ENCODE measurements at regions not wholly inside any gene's neighbourhood (a gene's known extent, or its start where the extent isn't known, plus 50 kb on each side); places are given as distances from the start of the nearest gene placed in this dataset.
"Not testable (repeated sequence)": the region's sequence is repeated elsewhere in the genome, so short reads cannot be mapped to it uniquely, and the experiment has no call there.

GRCh38 chr4:45484740-45485139 is 639.1 kb downstream of the GABRG1 start:
- intact Hi-C loops (cut with micrococcal nuclease), result no loop called here

- intact Hi-C loops (cut with micrococcal nuclease), result no loop called here
Observed at GRCh38 chr4:45482346-45482745, 641.5 kb downstream of the GABRG1 start.

- intact Hi-C loops (cut with micrococcal nuclease), result no loop called here
Observed at GRCh38 chr4:45477311-45477733, 646.5 kb downstream of the GABRG1 start.

- intact Hi-C loops (cut with micrococcal nuclease), result no loop called here
Observed at GRCh38 chr4:45475548-45475947, 648.3 kb downstream of the GABRG1 start.

GRCh38 chr4:45472490-45472889 is 651.4 kb downstream of the GABRG1 start:
- intact Hi-C loops (cut with micrococcal nuclease), result no loop called here

GRCh38 chr4:45471335-45471734 is 652.5 kb downstream of the GABRG1 start:
- intact Hi-C loops (cut with micrococcal nuclease), result no loop called here

- intact Hi-C loops (cut with micrococcal nuclease), result no loop called here
Observed at GRCh38 chr4:45467157-45467556, 656.7 kb downstream of the GABRG1 start.

- intact Hi-C loops (cut with micrococcal nuclease), result not testable (repeated sequence)
Observed at GRCh38 chr4:45460157-45460556, 663.7 kb downstream of the GABRG1 start.

- intact Hi-C loops (cut with micrococcal nuclease), result no loop called here
Observed at GRCh38 chr4:45455217-45455616, 668.6 kb downstream of the GABRG1 start.

- intact Hi-C loops (cut with micrococcal nuclease), result no loop called here
Observed at GRCh38 chr4:45453258-45453853, 670.5 kb downstream of the GABRG1 start.

GRCh38 chr4:45442466-45442865 is 681.4 kb downstream of the GABRG1 start:
- intact Hi-C loops (cut with micrococcal nuclease), result no loop called here

GRCh38 chr4:45438047-45438446 is 685.8 kb downstream of the GABRG1 start:
- intact Hi-C loops (cut with micrococcal nuclease), result no loop called here

- intact Hi-C loops (cut with micrococcal nuclease), result no loop called here
Observed at GRCh38 chr4:45437381-45437780, 686.5 kb downstream of the GABRG1 start.

GRCh38 chr4:45425135-45425534 is 698.7 kb downstream of the GABRG1 start:
- intact Hi-C loops (cut with micrococcal nuclease), result no loop called here

- intact Hi-C loops (cut with micrococcal nuclease), result no loop called here
Observed at GRCh38 chr4:45423896-45424295, 697.5 kb upstream of the GNPDA2 start.

- intact Hi-C loops (cut with micrococcal nuclease), result not testable (repeated sequence)
Observed at GRCh38 chr4:45420091-45420674, 693.8 kb upstream of the GNPDA2 start.

- intact Hi-C loops (cut with micrococcal nuclease), result no loop called here
Observed at GRCh38 chr4:45410701-45411210, 684.4 kb upstream of the GNPDA2 start.

GRCh38 chr4:45409536-45409935 is 683.2 kb upstream of the GNPDA2 start:
- intact Hi-C loops (cut with micrococcal nuclease), result no loop called here

- intact Hi-C loops (cut with micrococcal nuclease), result no loop called here
Observed at GRCh38 chr4:45408996-45409395, 682.6 kb upstream of the GNPDA2 start.

- intact Hi-C loops (cut with micrococcal nuclease), result no loop called here
Observed at GRCh38 chr4:45399116-45399515, 672.8 kb upstream of the GNPDA2 start.

- intact Hi-C loops (cut with micrococcal nuclease), result no loop called here
Observed at GRCh38 chr4:45385306-45385705, 659.0 kb upstream of the GNPDA2 start.

- intact Hi-C loops (cut with micrococcal nuclease), result no loop called here
Observed at GRCh38 chr4:45370408-45370807, 644.1 kb upstream of the GNPDA2 start.

- intact Hi-C loops (cut with micrococcal nuclease), result no loop called here
Observed at GRCh38 chr4:45368832-45369231, 642.5 kb upstream of the GNPDA2 start.

Measured in T-helper 2 cell treated with Interferon-gamma antibody and Interleukin-4, amounts not matched to agents 100 ng/mL and 5 ng/mL, for 36 hours (primary cell).